Activated naive CD4-positive, alpha-beta T cell (primary cell): ENCODE measurements at regions not wholly inside any gene's neighbourhood (a gene's known extent, or its start where the extent isn't known, plus 50 kb on each side); places are given as distances from the start of the nearest gene placed in this dataset.
"Not testable (repeated sequence)": the region's sequence is repeated elsewhere in the genome, so short reads cannot be mapped to it uniquely, and the experiment has no call there.

Experiments used
- DNase-seq, 4 experiments: peaks; one replicate each; lab custom pipeline; 2025; lab: John Stamatoyannopoulos, UW

GRCh38 chr1:146641534-146641933, 296.6 kb upstream of the NBPF12 start:
- not testable (repeated sequence) for DNase-seq

- not testable (repeated sequence) for DNase-seq
Measured at GRCh38 chr1:146640671-146641070, 297.5 kb upstream of the NBPF12 start.

- not testable (repeated sequence) for DNase-seq
Measured at GRCh38 chr1:146630302-146630701, 307.8 kb upstream of the NBPF12 start.

- DNase-seq = not testable (repeated sequence)
Measured at GRCh38 chr1:146618582-146618981, 319.5 kb upstream of the NBPF12 start.

- not testable (repeated sequence) for DNase-seq
Measured at GRCh38 chr1:146604681-146605080, 333.4 kb upstream of the NBPF12 start.

GRCh38 chr1:146600720-146601307, 337.3 kb upstream of the NBPF12 start:
- not testable (repeated sequence) for DNase-seq

- not testable (repeated sequence) for DNase-seq
Measured at GRCh38 chr1:146599906-146600305, 338.2 kb upstream of the NBPF12 start.

GRCh38 chr1:146581229-146581628, 352.4 kb upstream of the NOTCH2NLA start:
- not testable (repeated sequence) for DNase-seq

GRCh38 chr1:146567541-146567940, 338.7 kb upstream of the NOTCH2NLA start:
- not testable (repeated sequence) for DNase-seq

- not testable (repeated sequence) for DNase-seq
Measured at GRCh38 chr1:146558032-146558431, 329.2 kb upstream of the NOTCH2NLA start.

- not testable (repeated sequence) for DNase-seq
Measured at GRCh38 chr1:146556405-146556804, 327.6 kb upstream of the NOTCH2NLA start.

- DNase-seq = not testable (repeated sequence)
Measured at GRCh38 chr1:146552414-146552813, 323.6 kb upstream of the NOTCH2NLA start.

- DNase-seq = not testable (repeated sequence)
Measured at GRCh38 chr1:146548684-146549083, 319.9 kb upstream of the NOTCH2NLA start.

- not testable (repeated sequence) for DNase-seq
Measured at GRCh38 chr1:146546189-146546588, 317.4 kb upstream of the NOTCH2NLA start.

GRCh38 chr1:146537775-146538373, 309.1 kb upstream of the NOTCH2NLA start:
- not testable (repeated sequence) for DNase-seq

GRCh38 chr1:146536028-146536427, 307.2 kb upstream of the NOTCH2NLA start:
- DNase-seq = not testable (repeated sequence)

GRCh38 chr1:146535575-146535974, 306.8 kb upstream of the NOTCH2NLA start:
- not testable (repeated sequence) for DNase-seq

- DNase-seq = not testable (repeated sequence)
Measured at GRCh38 chr1:146530958-146531357, 302.1 kb upstream of the NOTCH2NLA start.

- not testable (repeated sequence) for DNase-seq
Measured at GRCh38 chr1:146522812-146523211, 294.0 kb upstream of the NOTCH2NLA start.

- not testable (repeated sequence) for DNase-seq
Measured at GRCh38 chr1:146522345-146522744, 293.5 kb upstream of the NOTCH2NLA start.

GRCh38 chr1:146521804-146522203, 293.0 kb upstream of the NOTCH2NLA start:
- DNase-seq = not testable (repeated sequence)

- not testable (repeated sequence) for DNase-seq
Measured at GRCh38 chr1:146513754-146514153, 284.9 kb upstream of the NOTCH2NLA start.

GRCh38 chr1:146511047-146511777, 282.4 kb upstream of the NOTCH2NLA start:
- DNase-seq = not testable (repeated sequence)
